ENCODE measurements at regions not wholly inside any gene's neighbourhood (a gene's known extent, or its start where the extent isn't known, plus 50 kb on each side); places are given as distances from the start of the nearest gene placed in this dataset.

GRCh38 chrY:15583111-15583510, 1058.8 kb downstream of the NLGN4Y start:
- ChIA-PET CTCF (no interaction called here), POLR2A (no interaction called here)
- Mint-ChIP-seq H3K27me3 (no peaks in the 10 kb centered on the region), H3K9me3 (no peaks in the 10 kb centered on the region), H3K4me3 (no peak overlapping the region), H3K36me3 (ENCODE audit: low read depth) (no peaks in the 10 kb centered on the region), H3K27ac (no peak overlapping the region), H3K4me1 (no peaks in the 10 kb centered on the region)
- DNase-seq (no peak), ATAC-seq (ENCODE audit: low read depth) (no peak)
- intact Hi-C loops (cut with micrococcal nuclease), result no loop called here
- no peak for TF ChIP-seq CTCF (IDR thresholded peaks at IDR 0.05)

- H3K36me3 Mint-ChIP-seq (ENCODE audit: low read depth), result no peaks in the 10 kb centered on the region
- TF ChIP-seq CTCF (IDR thresholded peaks at IDR 0.05), result no peak
- DNase-seq (no peak), ATAC-seq (ENCODE audit: low read depth) (no peak)
- H3K4me1 Mint-ChIP-seq, result no peaks in the 10 kb centered on the region
- no peak overlapping the region for H3K4me3 Mint-ChIP-seq
- CTCF ChIA-PET, result no interaction called here
- H3K27ac Mint-ChIP-seq, result no peak overlapping the region
- intact Hi-C loops (cut with micrococcal nuclease), result no loop called here
- H3K9me3 Mint-ChIP-seq, result no peaks in the 10 kb centered on the region
- H3K27me3 Mint-ChIP-seq, result no peaks in the 10 kb centered on the region
- POLR2A ChIA-PET, result no interaction called here
Observed at GRCh38 chrY:15592957-15593356, 1068.6 kb downstream of the NLGN4Y start.

GRCh38 chrY:15593476-15594160, 1069.3 kb downstream of the NLGN4Y start:
- no peak for ATAC-seq (ENCODE audit: low read depth)
- no peak overlapping the region for H3K27ac Mint-ChIP-seq
- no peaks in the 10 kb centered on the region for H3K36me3 Mint-ChIP-seq (ENCODE audit: low read depth)
- no peaks in the 10 kb centered on the region for H3K27me3 Mint-ChIP-seq
- H3K4me1 Mint-ChIP-seq, result no peaks in the 10 kb centered on the region
- ChIA-PET POLR2A (no interaction called here), CTCF (no interaction called here)
- intact Hi-C loops (cut with micrococcal nuclease), result no loop called here
- no peak overlapping the region for H3K4me3 Mint-ChIP-seq
- no peak for TF ChIP-seq CTCF (IDR thresholded peaks at IDR 0.05)
- DNase-seq, result no peak
- H3K9me3 Mint-ChIP-seq, result no peaks in the 10 kb centered on the region

GRCh38 chrY:15594179-15594578, 1069.8 kb downstream of the NLGN4Y start:
- ATAC-seq (ENCODE audit: low read depth) (no peak), DNase-seq (no peak)
- ChIA-PET POLR2A (no interaction called here), CTCF (no interaction called here)
- no peaks in the 10 kb centered on the region for H3K4me1 Mint-ChIP-seq
- no peak overlapping the region for H3K27ac Mint-ChIP-seq
- TF ChIP-seq CTCF (IDR thresholded peaks at IDR 0.05), result no peak
- H3K9me3 Mint-ChIP-seq, result no peaks in the 10 kb centered on the region
- intact Hi-C loops (cut with micrococcal nuclease), result no loop called here
- H3K4me3 Mint-ChIP-seq, result no peak overlapping the region
- H3K36me3 Mint-ChIP-seq (ENCODE audit: low read depth), result no peaks in the 10 kb centered on the region
- H3K27me3 Mint-ChIP-seq, result no peaks in the 10 kb centered on the region

GRCh38 chrY:15600565-15600964, 1076.2 kb downstream of the NLGN4Y start:
- DNase-seq (no peak), ATAC-seq (ENCODE audit: low read depth) (no peak)
- intact Hi-C loops (cut with micrococcal nuclease), result no loop called here
- Mint-ChIP-seq H3K27me3 (no peaks in the 10 kb centered on the region), H3K27ac (no peak overlapping the region), H3K9me3 (peaks cover under 1% of the 10 kb centered on the region), H3K4me3 (no peak overlapping the region), H3K36me3 (ENCODE audit: low read depth) (no peaks in the 10 kb centered on the region), H3K4me1 (no peaks in the 10 kb centered on the region)
- CTCF ChIA-PET, result no interaction called here
- POLR2A ChIA-PET, result no interaction called here
- TF ChIP-seq CTCF (IDR thresholded peaks at IDR 0.05), result no peak

Measured in activated B cell treated with CpG ODN at 0.5 μM for 24 hours (primary cell).